ENCODE measurements at regions not wholly inside any gene's neighbourhood (a gene's known extent, or its start where the extent isn't known, plus 50 kb on each side); places are given as distances from the start of the nearest gene placed in this dataset.

DNA sequence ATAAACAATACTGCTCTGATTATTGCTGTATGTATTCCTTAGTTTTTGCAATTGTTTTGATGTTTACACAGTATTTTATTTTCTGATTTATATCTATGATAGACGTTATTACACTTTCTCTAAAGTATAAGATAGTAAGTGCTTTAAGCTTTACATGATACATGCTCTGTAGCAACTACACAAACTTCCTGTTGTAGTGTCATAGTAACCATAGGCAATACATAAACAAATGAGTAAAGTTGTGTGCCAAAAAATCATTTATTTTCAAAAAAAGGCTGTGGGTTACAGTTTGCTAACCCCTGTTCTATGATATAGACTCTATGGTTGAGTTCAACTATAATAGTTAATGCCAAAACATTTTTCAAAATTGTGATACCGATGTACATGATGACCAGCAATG is 1156.4 kb downstream of the AMY1C start:
- no peaks in the 10 kb centered on the region for H3K36me3 ChIP-seq
- H3K4me1 ChIP-seq: no peaks in the 10 kb centered on the region
- no peak overlapping the region for H3K4me3 ChIP-seq
- intact Hi-C loops (cut with micrococcal nuclease): no loop called here
- peaks cover 51% of the 10 kb centered on the region for H3K9me3 ChIP-seq (replicated peaks)
- no peak for DNase-seq
- H3K27ac ChIP-seq (replicated peaks): no peak overlapping the region
- H3K27me3 ChIP-seq (ENCODE audit: low read depth): no peaks in the 10 kb centered on the region
- TF ChIP-seq, protein P1, sequence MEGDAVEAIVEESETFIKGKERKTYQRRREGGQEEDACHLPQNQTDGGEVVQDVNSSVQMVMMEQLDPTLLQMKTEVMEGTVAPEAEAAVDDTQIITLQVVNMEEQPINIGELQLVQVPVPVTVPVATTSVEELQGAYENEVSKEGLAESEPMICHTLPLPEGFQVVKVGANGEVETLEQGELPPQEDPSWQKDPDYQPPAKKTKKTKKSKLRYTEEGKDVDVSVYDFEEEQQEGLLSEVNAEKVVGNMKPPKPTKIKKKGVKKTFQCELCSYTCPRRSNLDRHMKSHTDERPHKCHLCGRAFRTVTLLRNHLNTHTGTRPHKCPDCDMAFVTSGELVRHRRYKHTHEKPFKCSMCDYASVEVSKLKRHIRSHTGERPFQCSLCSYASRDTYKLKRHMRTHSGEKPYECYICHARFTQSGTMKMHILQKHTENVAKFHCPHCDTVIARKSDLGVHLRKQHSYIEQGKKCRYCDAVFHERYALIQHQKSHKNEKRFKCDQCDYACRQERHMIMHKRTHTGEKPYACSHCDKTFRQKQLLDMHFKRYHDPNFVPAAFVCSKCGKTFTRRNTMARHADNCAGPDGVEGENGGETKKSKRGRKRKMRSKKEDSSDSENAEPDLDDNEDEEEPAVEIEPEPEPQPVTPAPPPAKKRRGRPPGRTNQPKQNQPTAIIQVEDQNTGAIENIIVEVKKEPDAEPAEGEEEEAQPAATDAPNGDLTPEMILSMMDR (IDR thresholded peaks at IDR 0.05; ENCODE audit: borderline replicate concordance): no peak

DNA sequence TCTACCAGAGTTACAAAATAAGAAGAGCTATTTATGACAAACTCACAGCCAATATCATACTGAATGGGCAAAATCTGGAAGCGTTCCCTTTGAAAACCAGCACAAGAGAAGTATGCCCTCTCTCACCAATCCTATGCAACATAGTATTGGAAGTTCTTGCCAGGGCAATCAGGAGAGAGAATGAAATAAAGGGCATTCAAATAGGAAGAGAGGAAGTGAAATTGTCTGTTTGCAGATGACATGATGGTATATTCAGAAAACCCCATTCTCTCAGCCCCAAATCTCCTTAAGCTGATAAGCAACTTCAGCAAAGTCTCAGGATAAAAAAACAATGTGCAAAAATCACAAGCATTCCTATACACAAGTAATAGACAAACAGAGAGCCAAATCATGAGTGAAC is 1169.5 kb downstream of the AMY1C start:
- TF ChIP-seq, protein P1 (IDR thresholded peaks at IDR 0.05; ENCODE audit: borderline replicate concordance): no peak
- intact Hi-C loops (cut with micrococcal nuclease): no loop called here
- Histone ChIP-seq H3K27me3 (ENCODE audit: low read depth) (no peaks in the 10 kb centered on the region), H3K27ac (replicated peaks) (no peak overlapping the region), H3K9me3 (replicated peaks) (peaks cover 13% of the 10 kb centered on the region), H3K4me3 (no peak overlapping the region), H3K4me1 (no peaks in the 10 kb centered on the region), H3K36me3 (no peaks in the 10 kb centered on the region)
- DNase-seq: no peak

DNA sequence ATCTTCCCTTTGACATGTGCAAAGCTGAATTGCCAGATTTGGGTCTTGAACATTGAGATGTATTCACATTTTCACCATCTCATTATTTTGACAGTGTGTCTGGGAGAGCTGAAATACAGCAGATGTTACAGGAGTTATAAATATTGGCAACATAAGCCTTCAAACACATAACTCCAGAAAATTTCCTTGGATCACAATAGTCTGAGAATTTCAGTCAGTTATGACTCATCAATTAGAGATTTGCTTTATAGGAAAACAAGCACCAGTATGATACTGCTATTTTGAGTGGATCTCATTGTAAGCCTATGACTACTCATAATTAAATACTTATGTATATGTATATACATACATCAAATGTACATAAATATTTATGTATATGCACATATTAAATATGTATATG is 1171.8 kb downstream of the AMY1C start:
- no peak overlapping the region for H3K27ac ChIP-seq (replicated peaks)
- peaks cover 13% of the 10 kb centered on the region for H3K9me3 ChIP-seq (replicated peaks)
- no peaks in the 10 kb centered on the region for H3K4me1 ChIP-seq
- no peaks in the 10 kb centered on the region for H3K36me3 ChIP-seq
- intact Hi-C loops (cut with micrococcal nuclease): no loop called here
- TF ChIP-seq, protein P1 (IDR thresholded peaks at IDR 0.05; ENCODE audit: borderline replicate concordance): no peak
- H3K27me3 ChIP-seq (ENCODE audit: low read depth): no peaks in the 10 kb centered on the region
- no peak for DNase-seq
- H3K4me3 ChIP-seq: no peak overlapping the region

DNA sequence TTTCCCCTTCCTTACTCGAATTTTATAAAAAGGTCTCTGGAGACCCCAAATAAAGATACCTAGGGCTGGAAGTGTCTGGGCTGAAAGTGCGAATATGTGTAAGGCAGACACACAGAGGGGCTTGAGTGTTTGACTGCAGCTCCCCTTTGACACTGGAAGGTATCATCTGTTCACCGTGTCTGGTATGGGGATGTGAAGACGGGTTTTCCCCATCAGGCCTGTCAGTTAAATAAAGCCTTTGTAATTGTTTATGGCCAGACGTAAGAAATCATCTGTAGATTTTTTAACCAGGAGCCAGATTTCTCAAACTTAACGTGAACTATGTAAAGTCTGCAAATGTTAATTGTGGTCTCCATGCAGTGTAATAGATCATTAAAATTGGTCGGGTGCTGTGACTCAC is 1173.4 kb downstream of the AMY1C start:
- no peaks in the 10 kb centered on the region for H3K36me3 ChIP-seq
- H3K27ac ChIP-seq (replicated peaks): no peak overlapping the region
- intact Hi-C loops (cut with micrococcal nuclease): no loop called here
- H3K4me3 ChIP-seq: no peak overlapping the region
- peaks cover 7% of the 10 kb centered on the region for H3K9me3 ChIP-seq (replicated peaks)
- no peak for DNase-seq
- H3K4me1 ChIP-seq: no peaks in the 10 kb centered on the region
- TF ChIP-seq, protein P1 (IDR thresholded peaks at IDR 0.05; ENCODE audit: borderline replicate concordance): no peak
- H3K27me3 ChIP-seq (ENCODE audit: low read depth): no peaks in the 10 kb centered on the region

DNA sequence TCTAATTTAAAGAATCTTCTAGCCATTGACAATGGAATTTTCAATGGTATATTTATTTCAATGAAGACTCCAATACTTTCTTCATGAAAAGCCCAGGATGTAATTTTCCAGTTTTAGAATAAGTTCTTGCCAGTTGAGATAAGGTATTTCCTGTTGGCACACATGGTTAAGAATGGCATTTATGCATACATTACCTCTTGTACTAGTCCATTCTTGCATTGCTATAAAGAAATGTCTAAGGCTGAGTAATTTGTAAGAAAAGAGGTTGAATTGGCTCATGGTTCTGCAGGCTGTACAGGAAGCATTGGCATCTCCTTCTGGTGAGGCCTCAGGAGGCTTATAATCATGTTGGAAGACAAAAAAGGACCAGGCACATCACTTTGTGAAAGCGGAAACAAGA is 1179.6 kb downstream of the AMY1C start:
- no peak for DNase-seq
- intact Hi-C loops (cut with micrococcal nuclease): no loop called here
- H3K4me1 ChIP-seq: no peaks in the 10 kb centered on the region
- no peaks in the 10 kb centered on the region for H3K27me3 ChIP-seq (ENCODE audit: low read depth)
- no peak overlapping the region for H3K27ac ChIP-seq (replicated peaks)
- TF ChIP-seq, protein P1 (IDR thresholded peaks at IDR 0.05; ENCODE audit: borderline replicate concordance): no peak
- H3K9me3 ChIP-seq (replicated peaks): peaks cover 28% of the 10 kb centered on the region
- H3K4me3 ChIP-seq: no peak overlapping the region
- H3K36me3 ChIP-seq: no peaks in the 10 kb centered on the region

Data from left ventricle myocardium inferior (tissue), 1 donor.